Esophagus muscularis mucosa (tissue), 4 donors: ENCODE measurements at regions not wholly inside any gene's neighbourhood (a gene's known extent, or its start where the extent isn't known, plus 50 kb on each side); places are given as distances from the start of the nearest gene placed in this dataset.
A peak's percentile ranks its signal among the peaks of the same experiment; 100 is the strongest.
"Not testable (repeated sequence)": the region's sequence is repeated elsewhere in the genome, so short reads cannot be mapped to it uniquely, and the experiment has no call there.

Experiments
- DNase-seq: peaks from one replicate; pipeline ENCODE4 v3.0.0-alpha.2; 2017; ENCODE audit errors: extremely low spot score
- H3K27ac ChIP-seq, 4 donors: fragments of 200-600 bp; sonication (generic); replicated peaks in 1 of 4; 1 replicate in 3 of 4; 2 replicates in 1 of 4; pipeline ENCODE4 v1.5.1; 2016 to 2019; ENCODE audit warnings: mild to moderate bottlenecking in 1 of 4
- H3K27me3 ChIP-seq, 4 donors: fragments of 200-600 bp; sonication (generic); one replicate each; pipeline versions ENCODE4 v1.5.1 to v1.6.0; 2016 to 2019
- H3K36me3 ChIP-seq, 4 donors: fragments of 200-600 bp; sonication (generic); one replicate each; pipeline ENCODE4 v1.5.1; 2016 to 2019
- H3K4me1 ChIP-seq, 4 donors: fragments of 200-600 bp; sonication (generic); one replicate each; pipeline ENCODE4 v1.5.1; 2016 to 2019
- H3K4me3 ChIP-seq, 4 donors: fragments of 200-600 bp; sonication (generic); 1 replicate in 2 of 4; 2 replicates in 2 of 4; pipeline ENCODE4 v1.5.1; 2016 to 2019; ENCODE audit warnings: mild to moderate bottlenecking in 4 of 4, moderate library complexity in 1 of 4
- H3K9me3 ChIP-seq, 4 donors: fragments of 200-600 bp; sonication (generic); 1 replicate in 3 of 4; 2 replicates in 1 of 4; pipeline ENCODE4 v1.5.1; 2016 to 2019
- CTCF ChIP-seq, 3 experiments: fragments of 200-600 bp in 2 of 3; fragments of 450-650 bp in 1 of 3; sonication (generic) in 2 of 3; IDR thresholded peaks; one replicate each; pipeline ENCODE4 v1.5.1; 2017 to 2019; ENCODE audit warnings: antibody characterized with exemption in 3 of 3, mild to moderate bottlenecking in 2 of 3, moderate library complexity in 1 of 3
- EP300 ChIP-seq: sonication (generic); formaldehyde crosslinking; IDR thresholded peaks from one replicate; pipeline ENCODE4 v1.6.1; 2017; ENCODE audit warnings: antibody characterized with exemption
- POLR2A ChIP-seq: fragments of 450-650 bp; IDR thresholded peaks from one replicate; pipeline ENCODE4 v1.6.1; 2017; ENCODE audit warnings: antibody characterized with exemption, moderate library complexity, mild to moderate bottlenecking, low read depth
- POLR2AphosphoS5 ChIP-seq, 2 donors: sonication (generic); formaldehyde crosslinking; IDR thresholded peaks; one replicate each; pipeline ENCODE4 v1.6.1; 2017; ENCODE audit warnings: antibody characterized with exemption in 2 of 2
- WGBS: methylation state at CpG from one replicate; pipeline ENCODE4 v1.1.5; 2018; 5-methylcytosine and 5-hydroxymethylcytosine counted together
- intact Hi-C: fragments of 100-400 bp; cut with DNase I; formaldehyde crosslinking; loops from one replicate; pipeline ENCODE4 v1.15.1; 2023

DNA sequence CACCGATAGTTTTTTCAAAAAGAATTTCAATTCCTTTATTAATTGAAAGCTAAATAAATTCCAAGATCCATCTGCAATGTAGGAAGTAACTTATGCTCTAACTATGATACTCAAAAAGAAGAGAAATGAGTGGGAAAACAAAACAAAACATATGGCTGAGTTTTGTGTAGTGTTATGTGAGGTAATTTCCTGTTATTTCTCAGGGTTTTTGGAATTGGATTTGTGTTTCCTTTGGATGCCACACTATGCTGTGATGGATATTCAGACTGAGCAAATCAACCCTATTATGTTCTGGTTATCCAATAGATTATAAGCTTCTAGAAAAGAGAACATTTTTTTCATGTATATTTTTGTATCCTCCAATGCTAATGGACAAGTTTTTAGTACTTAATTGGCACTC, 73.4 kb upstream of the RAPGEF2 start:
- H3K36me3 ChIP-seq, result no peaks in the 10 kb centered on the region
- no peak overlapping the region for H3K4me3 ChIP-seq
- intact Hi-C loops, result no loop called here
- H3K27me3 ChIP-seq, result no peaks in the 10 kb centered on the region
- DNase-seq, result no peak
- no peaks in the 10 kb centered on the region for H3K9me3 ChIP-seq
- no peak for TF ChIP-seq POLR2AphosphoS5 (IDR thresholded peaks at IDR 0.05)
- TF ChIP-seq CTCF (IDR thresholded peaks at IDR 0.05), result no peak
- TF ChIP-seq EP300, result no peak
- TF ChIP-seq POLR2A, result no peak
- H3K4me1 ChIP-seq, result peaks cover 0 to 4% (median 0%) of the 10 kb centered on the region in 4 donors
- 91% methylated on average over 1 of the region's 1 CpG for WGBS
- no peak overlapping the region for H3K27ac ChIP-seq

GRCh38 chr4:159030297-159030696, 72.6 kb upstream of the RAPGEF2 start:
- H3K9me3 ChIP-seq, H3K4me1 ChIP-seq, H3K27ac ChIP-seq, H3K4me3 ChIP-seq, H3K36me3 ChIP-seq, intact Hi-C loops, H3K27me3 ChIP-seq: not testable (repeated sequence)
- 93% methylated on average over 2 of the region's 2 CpGs for WGBS
- DNase-seq, result peak; percentile 3

DNA sequence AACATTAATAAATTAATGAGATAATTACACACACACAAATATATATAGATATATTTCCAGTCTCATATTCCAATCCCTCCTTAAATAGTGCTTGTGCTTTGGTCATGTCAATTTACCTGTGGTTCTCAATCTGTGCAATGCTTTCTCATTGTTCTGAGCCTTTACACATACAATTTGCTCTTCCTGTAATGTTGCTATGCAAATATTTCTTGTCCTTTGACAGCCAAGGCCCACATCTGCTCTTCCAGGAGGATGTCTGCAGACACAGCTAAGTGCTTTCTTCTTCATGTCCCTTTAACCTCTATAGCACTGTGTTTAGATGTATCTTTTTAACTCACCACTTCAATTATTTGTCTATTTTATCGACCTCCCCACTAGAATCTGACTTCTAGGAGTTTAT, 67.3 kb upstream of the RAPGEF2 start:
- Histone ChIP-seq H3K27me3 (no peaks in the 10 kb centered on the region), H3K4me1 (no peaks in the 10 kb centered on the region), H3K4me3 (no peak overlapping the region), H3K9me3 (no peaks in the 10 kb centered on the region), H3K36me3 (no peaks in the 10 kb centered on the region), H3K27ac (no peak overlapping the region)
- intact Hi-C loops, result no loop called here
- WGBS, result 45% methylated on average over 1 of the region's 1 CpG
- no peak for DNase-seq
- TF ChIP-seq EP300 (no peak), POLR2AphosphoS5 (IDR thresholded peaks at IDR 0.05) (no peak), CTCF (IDR thresholded peaks at IDR 0.05) (no peak), POLR2A (no peak)

DNA sequence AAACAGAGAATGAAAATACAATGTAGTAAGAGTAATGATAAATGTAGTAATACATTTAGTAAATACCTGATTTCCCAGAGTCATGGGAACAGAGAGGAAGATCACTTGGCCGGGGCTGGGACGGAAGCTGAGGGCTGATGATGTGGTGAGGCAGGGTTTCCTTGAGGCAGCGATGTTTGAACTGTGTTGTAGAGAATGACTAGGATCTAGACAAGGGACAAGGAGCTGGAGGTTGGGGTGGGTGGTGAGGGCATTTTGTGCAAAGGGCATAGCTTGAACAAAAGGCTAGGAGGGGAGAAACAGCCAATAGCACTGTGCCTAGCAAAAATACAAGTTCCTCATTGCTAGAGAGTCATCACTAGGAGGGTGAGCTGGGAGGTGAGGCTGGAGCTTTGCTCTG, 64.3 kb upstream of the RAPGEF2 start:
- Histone ChIP-seq H3K4me1 (no peaks in the 10 kb centered on the region), H3K27me3 (no peaks in the 10 kb centered on the region), H3K4me3 (no peak overlapping the region), H3K9me3 (no peaks in the 10 kb centered on the region), H3K36me3 (no peaks in the 10 kb centered on the region), H3K27ac (no peak overlapping the region)
- no peak for DNase-seq
- no peak for TF ChIP-seq POLR2A
- no peak for TF ChIP-seq CTCF (IDR thresholded peaks at IDR 0.05)
- TF ChIP-seq EP300, result no peak
- no peak for TF ChIP-seq POLR2AphosphoS5 (IDR thresholded peaks at IDR 0.05)
- 85% methylated on average over 3 of the region's 3 CpGs for whole genome bisulfite sequencing
- intact Hi-C loops, result no loop called here

DNA sequence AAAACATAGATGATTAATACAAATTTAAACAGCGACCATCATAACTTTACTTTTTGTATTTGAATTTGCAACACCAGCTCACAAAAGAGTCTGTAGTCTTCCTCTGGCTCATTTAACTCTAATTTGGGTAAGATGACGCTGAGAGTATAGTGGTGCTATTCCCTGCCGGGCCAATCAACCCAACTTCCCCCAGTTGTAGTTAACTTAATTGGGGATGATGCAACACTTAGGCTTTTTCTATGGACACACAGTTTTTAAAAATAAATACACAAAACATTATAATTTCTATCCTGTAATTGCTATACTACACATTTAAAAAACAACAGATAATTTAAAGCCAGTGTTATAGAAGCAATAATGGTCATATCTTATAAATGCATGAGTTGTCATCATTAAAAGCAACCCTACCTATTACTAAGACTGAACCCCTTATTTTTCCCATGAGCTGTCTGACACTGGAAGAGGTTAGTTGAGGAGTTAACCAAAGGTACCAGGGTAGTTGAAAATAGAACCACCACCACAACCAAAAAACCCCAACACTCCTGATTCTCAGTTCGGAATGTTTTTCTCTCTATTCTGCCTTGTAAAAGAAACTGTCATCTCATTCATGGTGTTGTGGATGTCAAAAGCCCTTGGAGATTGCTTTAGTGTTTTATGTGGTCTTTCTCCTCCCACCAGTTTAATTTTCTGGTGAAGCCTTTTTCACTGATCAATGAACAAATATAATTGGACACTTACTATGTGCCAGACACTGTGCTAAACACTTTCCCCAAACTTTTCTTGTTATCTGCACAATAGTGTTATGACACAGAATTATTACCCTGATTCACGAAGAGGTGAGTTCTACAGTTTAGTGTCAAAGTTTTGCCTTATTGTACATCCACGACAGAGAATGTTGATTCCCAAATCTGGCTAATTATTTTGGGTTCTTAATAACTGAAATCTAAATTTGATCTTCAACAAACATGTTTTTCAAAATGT, 61.5 kb upstream of the RAPGEF2 start:
- H3K4me1 ChIP-seq, result no peaks in the 10 kb centered on the region
- H3K4me3 ChIP-seq, result no peak overlapping the region
- no peak for DNase-seq
- no peak for TF ChIP-seq POLR2A
- TF ChIP-seq EP300, result no peak
- no peak for TF ChIP-seq POLR2AphosphoS5 (IDR thresholded peaks at IDR 0.05)
- TF ChIP-seq CTCF (IDR thresholded peaks at IDR 0.05), result no peak
- intact Hi-C loops, result no loop called here
- no peak overlapping the region for H3K27ac ChIP-seq
- H3K27me3 ChIP-seq, result no peaks in the 10 kb centered on the region
- no peaks in the 10 kb centered on the region for H3K9me3 ChIP-seq
- WGBS, result 89% methylated on average over 6 of the region's 6 CpGs
- H3K36me3 ChIP-seq, result no peaks in the 10 kb centered on the region
